DOHH2 (cell line): ENCODE measurements at regions not wholly inside any gene's neighbourhood (a gene's known extent, or its start where the extent isn't known, plus 50 kb on each side); places are given as distances from the start of the nearest gene placed in this dataset.

ENCODE experiments used
- CTCF ChIP-seq: fragments of 200-600 bp; sonication (generic); IDR thresholded peaks from one replicate; pipeline ENCODE4 v1.5.1; 2014; ENCODE audit warnings: antibody characterized with exemption, mild to moderate bottlenecking, low read depth, low read length; ENCODE audit not compliant: poor library complexity, severe bottlenecking
- EZH2phosphoT487 ChIP-seq: fragments of 200-600 bp; sonication (generic); IDR thresholded peaks from 2 replicates; pipeline ENCODE4 v1.6.1; 2017; ENCODE audit warnings: borderline replicate concordance, mild to moderate bottlenecking, antibody characterized with exemption, low read length, moderate library complexity, mixed read lengths

GRCh38 chr12:88419794-88420193 lies 160.5 kb downstream of the KITLG start:
- TF ChIP-seq CTCF (no peak), EZH2phosphoT487 (no peak)
